ENCODE measurements at regions not wholly inside any gene's neighbourhood (a gene's known extent, or its start where the extent isn't known, plus 50 kb on each side); places are given as distances from the start of the nearest gene placed in this dataset.

DNA sequence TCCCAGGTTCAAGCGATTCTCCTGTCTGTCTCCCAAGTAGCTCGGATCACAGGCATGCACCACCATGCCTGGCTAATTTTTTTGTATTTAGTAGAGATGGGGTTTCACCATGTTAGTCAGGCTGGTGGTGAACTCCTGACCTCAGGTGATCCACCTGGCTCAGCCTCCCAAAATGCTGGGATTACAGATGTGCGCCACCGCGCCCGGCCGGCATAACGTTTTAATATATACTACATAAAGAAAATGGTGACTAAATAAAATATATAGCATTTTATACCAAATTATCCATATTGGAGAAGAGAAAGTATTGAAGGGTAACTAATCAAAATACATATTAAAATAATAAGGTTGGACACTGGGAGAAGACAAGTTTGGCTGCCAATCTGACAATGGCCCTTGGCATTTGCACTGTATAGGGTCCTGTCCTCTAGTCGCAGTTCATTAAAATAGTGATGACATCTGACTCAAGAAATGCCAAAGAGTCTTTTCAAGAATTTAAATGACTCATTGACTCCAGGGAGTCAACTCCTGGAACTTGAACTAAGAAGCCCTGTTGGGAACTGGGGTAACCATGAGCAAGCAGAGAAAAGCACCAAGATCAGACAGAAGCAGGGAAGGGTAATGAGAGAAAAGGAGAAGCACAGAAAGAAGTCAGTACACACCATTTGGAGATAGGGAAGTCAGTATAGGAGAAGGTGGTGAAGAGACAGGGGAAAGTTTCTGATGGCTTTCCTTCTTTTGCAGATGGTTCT, 91.1 kb downstream of the CH25H start:
- CTCF ChIA-PET: no interaction called here
- H3K4me1 Mint-ChIP-seq: no peaks in the 10 kb centered on the region

DNA sequence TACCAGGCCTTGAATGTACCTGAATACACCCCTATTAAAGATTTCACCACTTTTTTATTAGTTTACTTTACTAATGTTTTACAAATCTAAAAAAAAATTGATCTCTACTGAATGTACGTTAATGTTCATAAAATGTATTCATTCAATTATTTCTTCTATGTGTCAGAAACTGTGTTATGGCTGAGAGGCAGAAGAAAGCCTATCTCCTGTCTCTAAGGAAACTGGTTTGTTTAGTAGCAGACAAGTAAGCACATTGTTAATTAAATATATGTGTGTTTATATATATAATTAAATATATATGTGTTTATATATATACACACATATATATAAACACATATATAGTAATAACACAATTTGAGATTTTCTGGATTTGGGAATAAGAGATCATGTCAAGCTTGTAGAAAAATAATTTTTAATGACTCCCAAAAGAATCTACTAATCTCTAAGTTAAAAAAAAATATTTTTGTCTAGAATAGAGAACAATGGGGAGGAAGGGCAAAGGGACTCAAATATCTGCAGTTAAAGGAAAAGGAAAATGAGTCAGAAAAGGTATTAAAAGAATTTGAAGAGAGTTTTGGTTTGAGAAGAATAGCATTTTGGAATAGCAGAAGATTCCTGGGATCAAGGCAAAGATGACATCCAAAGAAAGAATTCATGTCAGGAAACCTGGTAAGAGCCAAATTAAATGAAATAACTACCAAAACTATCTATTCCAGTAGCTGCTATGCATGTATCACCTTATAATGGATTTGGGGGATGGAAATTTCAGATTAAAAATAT, 92.1 kb downstream of the CH25H start:
- H3K27me3 Mint-ChIP-seq: peaks cover 19% of the 10 kb centered on the region
- no peak overlapping the region for H3K27ac Mint-ChIP-seq
- no peak overlapping the region for H3K4me3 Mint-ChIP-seq
- H3K4me1 Mint-ChIP-seq: no peaks in the 10 kb centered on the region
- CTCF ChIA-PET: no interaction called here
- H3K36me3 Mint-ChIP-seq: no peaks in the 10 kb centered on the region
- H3K9me3 Mint-ChIP-seq: no peaks in the 10 kb centered on the region
- no peak for DNase-seq

More for the DNA sequence above, 91.1 kb downstream of the CH25H start:
- Mint-ChIP-seq H3K36me3 (no peaks in the 10 kb centered on the region), H3K4me3 (no peak overlapping the region), H3K27ac (no peak overlapping the region), H3K27me3 (peaks cover 24% of the 10 kb centered on the region), H3K9me3 (no peaks in the 10 kb centered on the region)
- DNase-seq: no peak

GRCh38 chr10:89102735-89103134, 104.4 kb downstream of the CH25H start:
- CTCF ChIA-PET: no interaction called here

DNA sequence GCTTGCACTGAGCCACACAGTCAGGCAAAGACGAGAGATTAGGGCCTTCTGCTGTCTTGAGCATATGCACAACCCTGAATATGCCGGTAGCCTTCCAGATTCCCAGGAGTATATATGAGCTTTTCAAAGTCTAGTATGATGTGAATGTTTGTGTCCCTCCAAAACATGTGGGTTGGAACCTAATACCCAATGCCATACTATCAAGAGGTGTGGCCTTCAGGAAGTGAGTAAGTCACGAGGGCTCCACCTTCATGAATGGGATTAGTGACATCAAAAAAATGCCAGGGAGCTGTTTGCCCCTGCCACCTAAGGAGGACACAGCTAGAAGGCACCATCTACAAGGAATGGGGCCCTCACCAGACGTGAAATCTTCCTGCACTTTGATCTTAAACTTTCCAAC, 105.2 kb downstream of the CH25H start:
- no peak overlapping the region for H3K4me3 Mint-ChIP-seq
- H3K9me3 Mint-ChIP-seq: no peaks in the 10 kb centered on the region
- DNase-seq: no peak
- H3K27me3 Mint-ChIP-seq: peaks cover 6% of the 10 kb centered on the region
- CTCF ChIA-PET: no interaction called here
- H3K4me1 Mint-ChIP-seq: peaks cover 2% of the 10 kb centered on the region
- H3K27ac Mint-ChIP-seq: no peak overlapping the region
- no peaks in the 10 kb centered on the region for H3K36me3 Mint-ChIP-seq

More at GRCh38 chr10:89102735-89103134, 104.4 kb downstream of the CH25H start:
- Mint-ChIP-seq H3K9me3 (no peaks in the 10 kb centered on the region), H3K4me1 (peaks cover 2% of the 10 kb centered on the region), H3K4me3 (no peak overlapping the region), H3K36me3 (no peaks in the 10 kb centered on the region), H3K27me3 (peaks cover 6% of the 10 kb centered on the region), H3K27ac (no peak overlapping the region)
- no peak for DNase-seq

DNA sequence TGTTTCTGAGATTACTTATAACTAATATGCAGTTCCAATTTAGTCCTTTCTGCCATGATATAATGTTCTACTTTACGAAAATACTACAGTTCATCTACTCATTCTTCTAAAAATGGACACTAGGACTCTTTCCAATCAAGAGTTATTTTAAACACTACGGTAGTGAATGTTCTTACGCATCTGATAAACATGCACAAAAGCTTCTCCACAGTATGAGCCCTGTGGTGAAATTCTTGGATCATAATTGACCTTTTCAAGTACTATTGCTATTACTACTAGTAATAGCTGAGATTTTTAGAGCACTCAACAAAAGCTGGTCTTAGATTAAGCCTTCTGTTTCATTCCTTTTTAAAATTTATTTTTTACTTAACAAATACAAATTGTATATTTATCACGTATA, 106.4 kb downstream of the CH25H start:
- CTCF ChIA-PET: interaction anchor here (0.8 kb wide), 1 partner anchor 111 kb away, joined by 3 read pairs; no protein-coding TSS in a partner anchor

GRCh38 chr10:89097226-89097625, 106.6 kb downstream of the FAS start:
- H3K27ac Mint-ChIP-seq: no peak overlapping the region
- no peak for DNase-seq
- no peaks in the 10 kb centered on the region for H3K36me3 Mint-ChIP-seq
- H3K4me3 Mint-ChIP-seq: no peak overlapping the region
- peaks cover 2% of the 10 kb centered on the region for H3K4me1 Mint-ChIP-seq
- no peaks in the 10 kb centered on the region for H3K9me3 Mint-ChIP-seq
- CTCF ChIA-PET: no interaction called here
- H3K27me3 Mint-ChIP-seq: peaks cover 4% of the 10 kb centered on the region

More for the DNA sequence above, 106.4 kb downstream of the CH25H start:
- Mint-ChIP-seq H3K4me3 (no peak overlapping the region), H3K9me3 (no peaks in the 10 kb centered on the region), H3K27ac (no peak overlapping the region), H3K36me3 (no peaks in the 10 kb centered on the region), H3K27me3 (peaks cover 6% of the 10 kb centered on the region), H3K4me1 (peaks cover 2% of the 10 kb centered on the region)
- DNase-seq: no peak

GRCh38 chr10:89095701-89096391, 105.2 kb downstream of the FAS start:
- H3K9me3 Mint-ChIP-seq: no peaks in the 10 kb centered on the region
- DNase-seq: no peak
- peaks cover 9% of the 10 kb centered on the region for H3K27me3 Mint-ChIP-seq
- no peak overlapping the region for H3K27ac Mint-ChIP-seq
- CTCF ChIA-PET: interaction anchor here (1.0 kb wide), 1 partner anchor 161 kb away, joined by 3 read pairs; no protein-coding TSS in a partner anchor
- H3K4me1 Mint-ChIP-seq: peaks cover 14% of the 10 kb centered on the region
- H3K36me3 Mint-ChIP-seq: no peaks in the 10 kb centered on the region
- no peak overlapping the region for H3K4me3 Mint-ChIP-seq

DNA sequence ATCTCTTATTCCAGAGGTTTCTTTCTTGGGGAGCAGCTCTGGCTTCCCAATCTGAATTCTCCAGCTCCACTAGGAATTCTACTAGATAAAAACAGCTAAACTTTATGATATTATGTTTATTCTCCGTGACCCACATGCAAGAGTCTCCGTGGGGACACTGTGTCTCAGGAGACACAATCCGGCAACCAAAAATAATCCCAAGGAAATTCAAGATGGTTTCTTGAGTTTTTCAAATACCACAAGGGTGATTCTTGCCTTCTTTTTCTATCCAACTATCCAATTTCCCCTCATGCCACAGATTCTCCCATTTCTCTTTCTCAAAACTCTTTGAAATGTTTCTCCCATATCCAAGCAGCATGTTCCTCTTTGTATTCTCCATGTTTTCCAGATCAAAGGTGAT, 103.1 kb downstream of the FAS start:
- peaks cover 17% of the 10 kb centered on the region for H3K4me1 Mint-ChIP-seq
- H3K27me3 Mint-ChIP-seq: peaks cover 9% of the 10 kb centered on the region
- H3K9me3 Mint-ChIP-seq: no peaks in the 10 kb centered on the region
- H3K36me3 Mint-ChIP-seq: no peaks in the 10 kb centered on the region
- H3K27ac Mint-ChIP-seq: no peak overlapping the region
- DNase-seq: no peak
- H3K4me3 Mint-ChIP-seq: no peak overlapping the region
- CTCF ChIA-PET: no interaction called here

DNA sequence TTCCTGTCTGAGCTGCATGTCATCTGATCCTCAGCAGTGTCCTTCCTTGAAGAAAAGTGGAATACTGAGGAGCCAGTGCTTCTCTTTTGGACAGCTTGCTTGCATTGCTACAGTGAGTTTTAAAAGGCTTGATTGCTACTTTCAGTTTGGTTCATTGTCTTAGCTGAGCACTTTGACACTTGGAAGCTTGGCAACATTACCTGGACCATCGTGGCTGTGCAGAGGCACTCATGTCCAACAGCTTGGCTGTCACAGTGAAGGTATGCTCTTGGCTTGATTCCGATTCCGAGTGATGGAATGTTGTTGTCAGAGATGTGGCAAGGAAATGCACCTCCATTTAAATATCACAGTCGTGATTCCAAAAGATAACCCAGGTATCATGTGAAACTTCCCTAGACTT, 102.4 kb downstream of the FAS start:
- Mint-ChIP-seq H3K4me1 (peaks cover 16% of the 10 kb centered on the region), H3K36me3 (no peaks in the 10 kb centered on the region), H3K4me3 (no peak overlapping the region), H3K27ac (no peak overlapping the region), H3K27me3 (peaks cover 9% of the 10 kb centered on the region), H3K9me3 (no peaks in the 10 kb centered on the region)
- DNase-seq: no peak
- CTCF ChIA-PET: no interaction called here

DNA sequence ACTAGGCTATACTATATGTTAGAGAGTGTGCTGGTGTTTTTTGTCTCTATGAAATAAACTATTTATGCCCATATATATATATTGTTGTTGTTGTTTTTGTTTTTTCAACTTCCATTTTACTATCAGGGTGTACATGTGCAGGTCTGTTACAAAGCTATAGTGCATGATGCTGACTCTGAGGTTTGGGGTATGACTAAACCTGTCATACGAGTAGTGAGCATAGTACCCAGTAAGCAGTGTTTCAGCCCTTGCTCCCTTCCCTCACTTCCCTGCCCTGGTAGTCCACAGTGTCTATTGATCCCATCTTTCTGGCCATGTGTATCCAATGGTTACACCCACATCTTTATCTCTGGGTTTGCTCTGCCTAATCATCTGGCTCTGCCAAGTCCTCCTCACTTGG, 101.8 kb downstream of the FAS start:
- H3K27me3 Mint-ChIP-seq: peaks cover 9% of the 10 kb centered on the region
- DNase-seq: no peak
- H3K4me1 Mint-ChIP-seq: peaks cover 14% of the 10 kb centered on the region
- CTCF ChIA-PET: no interaction called here
- no peaks in the 10 kb centered on the region for H3K9me3 Mint-ChIP-seq
- no peak overlapping the region for H3K27ac Mint-ChIP-seq
- H3K4me3 Mint-ChIP-seq: no peak overlapping the region
- H3K36me3 Mint-ChIP-seq: no peaks in the 10 kb centered on the region

- DNase-seq: no peak
- H3K9me3 Mint-ChIP-seq: no peaks in the 10 kb centered on the region
- no peaks in the 10 kb centered on the region for H3K36me3 Mint-ChIP-seq
- peaks cover 14% of the 10 kb centered on the region for H3K4me1 Mint-ChIP-seq
- CTCF ChIA-PET: interaction anchor here (1.0 kb wide), 1 partner anchor 61 kb away, joined by 5 read pairs; no protein-coding TSS in a partner anchor
- H3K4me3 Mint-ChIP-seq: no peak overlapping the region
- H3K27ac Mint-ChIP-seq: no peak overlapping the region
- peaks cover 9% of the 10 kb centered on the region for H3K27me3 Mint-ChIP-seq
Measured at GRCh38 chr10:89091496-89091895, 100.9 kb downstream of the FAS start.

GRCh38 chr10:89090756-89091445, 100.3 kb downstream of the FAS start:
- CTCF ChIA-PET: interaction anchor here (1.0 kb wide), 1 partner anchor 61 kb away, joined by 5 read pairs; no protein-coding TSS in a partner anchor
- no peak overlapping the region for H3K27ac Mint-ChIP-seq
- no peak overlapping the region for H3K4me3 Mint-ChIP-seq

DNA sequence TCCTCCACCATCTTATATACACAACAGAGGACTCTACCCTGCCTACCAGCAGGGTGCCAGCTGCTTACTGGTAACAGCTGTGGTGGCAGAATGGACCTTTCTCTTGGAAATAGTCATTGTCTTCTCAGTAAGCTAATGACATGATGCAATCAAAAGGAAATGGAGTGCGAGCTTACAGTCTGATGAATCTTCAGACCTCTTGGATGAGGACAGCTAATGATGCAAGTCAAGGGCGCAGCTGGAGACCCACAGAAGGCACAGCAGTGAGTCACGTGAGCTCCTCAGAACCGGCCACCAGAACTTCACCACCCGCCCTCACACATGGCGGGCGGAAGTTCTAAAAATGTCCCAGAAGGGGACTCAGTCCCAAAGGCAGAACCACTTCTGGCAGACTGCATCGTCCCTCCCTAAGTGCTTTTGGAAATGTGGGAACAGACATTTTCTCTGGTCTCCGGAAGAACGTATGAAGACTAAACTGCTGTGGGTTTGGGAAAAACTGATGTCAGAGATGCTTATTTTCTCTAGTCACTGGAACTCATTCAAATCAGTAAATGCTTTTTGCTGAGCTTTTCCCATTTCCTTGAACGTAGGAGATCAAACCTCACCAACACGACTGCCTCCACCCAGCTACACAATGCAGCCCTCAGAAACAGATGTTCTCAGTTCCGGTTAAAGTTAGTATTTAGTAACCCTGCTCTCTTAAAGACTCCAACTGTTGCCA, 96.4 kb downstream of the FAS start:
- Mint-ChIP-seq H3K9me3 (no peaks in the 10 kb centered on the region), H3K27me3 (peaks cover 2% of the 10 kb centered on the region), H3K4me1 (peaks cover 16% of the 10 kb centered on the region), H3K27ac (no peak overlapping the region), H3K4me3 (no peak overlapping the region), H3K36me3 (no peaks in the 10 kb centered on the region)
- CTCF ChIA-PET: interaction anchor here (0.6 to 1.5 kb wide), 2 partner anchors 86 to 152 kb away, joined by 3 read pairs; no protein-coding TSS in a partner anchor
- no peak for DNase-seq

More at GRCh38 chr10:89090756-89091445, 100.3 kb downstream of the FAS start:
- H3K27me3 Mint-ChIP-seq: peaks cover 9% of the 10 kb centered on the region
- no peaks in the 10 kb centered on the region for H3K9me3 Mint-ChIP-seq
- H3K36me3 Mint-ChIP-seq: no peaks in the 10 kb centered on the region
- peaks cover 14% of the 10 kb centered on the region for H3K4me1 Mint-ChIP-seq
- DNase-seq: no peak

Measured in activated naive CD4-positive, alpha-beta T cell treated with anti-CD3 and anti-CD28 coated beads, Interleukin-2, amount 10 ng/mL, durations not matched to agents 7 days and 5 days (primary cell).